HG02610 (cell line): ENCODE measurements at regions not wholly inside any gene's neighbourhood (a gene's known extent, or its start where the extent isn't known, plus 50 kb on each side); places are given as distances from the start of the nearest gene placed in this dataset.

Experiments used
- ATAC-seq: cut with Tn5 transposase; IDR thresholded peaks from one replicate; pipeline ENCODE4 v1.9.1; 2021; ENCODE audit warnings: mild to moderate bottlenecking, moderate library complexity; ENCODE audit not compliant: unreplicated experiment

- no peak for ATAC-seq
Observed at GRCh38 chr14:76950055-76951020, 78.2 kb downstream of the IRF2BPL start.

GRCh38 chr14:76948976-76949375 is 79.5 kb downstream of the IRF2BPL start:
- ATAC-seq = no peak

- ATAC-seq = no peak
Observed at GRCh38 chr14:76948213-76948947, 80.1 kb downstream of the IRF2BPL start.

GRCh38 chr14:76947838-76948184 is 80.7 kb downstream of the IRF2BPL start:
- no peak for ATAC-seq

- ATAC-seq = peak; percentile 66
Observed at GRCh38 chr14:76947078-76947837, 81.2 kb downstream of the IRF2BPL start.

GRCh38 chr14:76946753-76947077 is 81.8 kb downstream of the IRF2BPL start:
- no peak for ATAC-seq

- no peak for ATAC-seq
Observed at GRCh38 chr14:76943072-76943471, 85.4 kb downstream of the IRF2BPL start.

- peak; percentile 26 for ATAC-seq
Observed at GRCh38 chr14:76941946-76942805, 86.3 kb downstream of the IRF2BPL start.

GRCh38 chr14:76941544-76941943 is 87.0 kb downstream of the IRF2BPL start:
- no peak for ATAC-seq

GRCh38 chr14:76940021-76940760 is 88.3 kb downstream of the IRF2BPL start:
- ATAC-seq = no peak

GRCh38 chr14:76939015-76939742 is 89.3 kb downstream of the IRF2BPL start:
- ATAC-seq = no peak

GRCh38 chr14:76938092-76938500 is 90.4 kb downstream of the IRF2BPL start:
- ATAC-seq = no peak

- ATAC-seq = no peak
Observed at GRCh38 chr14:76937181-76938091, 91.1 kb downstream of the IRF2BPL start.

- ATAC-seq = no peak
Observed at GRCh38 chr14:76936483-76936882, 92.0 kb downstream of the IRF2BPL start.

GRCh38 chr14:76933515-76933914 is 95.0 kb downstream of the IRF2BPL start:
- ATAC-seq = no peak

GRCh38 chr14:76931631-76932402 is 96.7 kb downstream of the IRF2BPL start:
- no peak for ATAC-seq

- ATAC-seq = no peak
Observed at GRCh38 chr14:76930549-76930948, 98.0 kb downstream of the IRF2BPL start.
